ENCODE measurements at regions not wholly inside any gene's neighbourhood (a gene's known extent, or its start where the extent isn't known, plus 50 kb on each side); places are given as distances from the start of the nearest gene placed in this dataset.

DNA sequence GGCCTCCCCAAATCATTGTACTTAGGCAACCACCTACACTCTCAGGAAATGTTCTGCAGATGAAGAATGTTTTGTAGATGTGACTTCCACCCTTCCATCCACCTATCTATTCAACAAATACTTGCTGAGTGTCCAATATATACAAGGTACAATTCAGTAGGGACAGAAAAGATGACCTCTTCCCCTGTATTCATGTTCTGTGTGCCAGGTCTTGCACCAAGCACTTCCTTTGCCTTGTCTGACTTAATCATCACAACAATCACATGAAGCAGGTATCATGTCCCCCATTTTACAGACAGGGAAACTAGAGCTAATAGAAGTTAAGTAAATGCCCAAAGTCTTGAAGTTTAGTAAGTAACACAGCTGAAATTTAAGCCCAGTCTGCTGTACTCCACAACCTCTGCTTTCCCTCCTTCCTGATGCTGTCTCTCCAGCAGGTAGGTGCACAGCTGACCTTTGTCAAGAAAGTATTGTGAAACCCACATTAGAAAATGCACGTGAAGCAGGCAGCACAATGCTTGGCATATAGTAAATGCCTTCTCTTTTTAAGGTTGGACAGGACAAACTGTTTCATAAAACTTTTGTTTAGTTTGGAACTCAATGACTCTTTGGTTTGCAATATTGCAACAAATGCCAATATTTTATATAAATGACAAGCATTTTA is 296.5 kb downstream of the DEPDC1B start:
- H3K4me3 ChIP-seq (ENCODE audit: low read depth, low read length): no peak overlapping the region
- no peaks in the 10 kb centered on the region for H3K9me3 ChIP-seq (ENCODE audit: control insufficient read depth, insufficient read depth, low read depth, low read length)
- POLR2A ChIA-PET: no interaction called here
- H3K36me3 ChIP-seq (ENCODE audit: control insufficient read depth in 2 of 2, insufficient read depth in 1 of 2, low read length in 2 of 2): no peaks in the 10 kb centered on the region
- no peak overlapping the region for H3K27ac ChIP-seq (ENCODE audit: extremely low read depth, low read depth, low read length)
- no peaks in the 10 kb centered on the region for H3K4me1 ChIP-seq (ENCODE audit: control insufficient read depth, insufficient read depth, low read length)
- CTCF ChIA-PET: no interaction called here
- TF ChIP-seq ZEB2 (tag by site-specific recombination; IDR thresholded peaks at IDR 0.05) (no peak), GLIS1 (tag by site-specific recombination; IDR thresholded peaks at IDR 0.05) (no peak), ZNF114 (tag by site-specific recombination; IDR thresholded peaks at IDR 0.05) (no peak), ZNF2 (tag by site-specific recombination; IDR thresholded peaks at IDR 0.05) (no peak), HOXD13 (CRISPR knock-in tag; IDR thresholded peaks at IDR 0.05; ENCODE audit: borderline replicate concordance) (no peak), KLF7 (tag by site-specific recombination; IDR thresholded peaks at IDR 0.05; ENCODE audit: borderline replicate concordance) (no peak), ZNF529 (tag by site-specific recombination; IDR thresholded peaks at IDR 0.05; ENCODE audit: insufficient replicate concordance) (no peak), MEIS1 (CRISPR knock-in tag; IDR thresholded peaks at IDR 0.05; ENCODE audit: borderline replicate concordance) (no peak), ZNF548 (tag by site-specific recombination; IDR thresholded peaks at IDR 0.05) (no peak), ZNF561 (tag by site-specific recombination; IDR thresholded peaks at IDR 0.05; ENCODE audit: borderline replicate concordance) (no peak), ZBTB7A (tag by site-specific recombination; IDR thresholded peaks at IDR 0.05; ENCODE audit: low read depth) (no peak), ZSCAN23 (tag by site-specific recombination; IDR thresholded peaks at IDR 0.05) (no peak), ZSCAN30 (tag by site-specific recombination; IDR thresholded peaks at IDR 0.05) (no peak), ZNF544 (tag by site-specific recombination; IDR thresholded peaks at IDR 0.05) (no peak), HOXC10 (CRISPR knock-in tag; IDR thresholded peaks at IDR 0.05) (no peak)
- TF ChIP-seq, protein P1, sequence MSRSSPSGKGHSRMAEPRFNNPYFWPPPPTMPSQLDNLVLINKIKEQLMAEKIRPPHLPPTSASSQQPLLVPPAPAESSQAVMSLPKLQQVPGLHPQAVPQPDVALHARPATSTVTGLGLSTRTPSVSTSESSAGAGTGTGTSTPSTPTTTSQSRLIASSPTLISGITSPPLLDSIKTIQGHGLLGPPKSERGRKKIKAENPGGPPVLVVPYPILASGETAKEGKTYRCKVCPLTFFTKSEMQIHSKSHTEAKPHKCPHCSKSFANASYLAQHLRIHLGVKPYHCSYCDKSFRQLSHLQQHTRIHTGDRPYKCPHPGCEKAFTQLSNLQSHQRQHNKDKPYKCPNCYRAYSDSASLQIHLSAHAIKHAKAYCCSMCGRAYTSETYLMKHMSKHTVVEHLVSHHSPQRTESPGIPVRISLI (tag by site-specific recombination; IDR thresholded peaks at IDR 0.05): no peak
- TF ChIP-seq, protein P2, sequence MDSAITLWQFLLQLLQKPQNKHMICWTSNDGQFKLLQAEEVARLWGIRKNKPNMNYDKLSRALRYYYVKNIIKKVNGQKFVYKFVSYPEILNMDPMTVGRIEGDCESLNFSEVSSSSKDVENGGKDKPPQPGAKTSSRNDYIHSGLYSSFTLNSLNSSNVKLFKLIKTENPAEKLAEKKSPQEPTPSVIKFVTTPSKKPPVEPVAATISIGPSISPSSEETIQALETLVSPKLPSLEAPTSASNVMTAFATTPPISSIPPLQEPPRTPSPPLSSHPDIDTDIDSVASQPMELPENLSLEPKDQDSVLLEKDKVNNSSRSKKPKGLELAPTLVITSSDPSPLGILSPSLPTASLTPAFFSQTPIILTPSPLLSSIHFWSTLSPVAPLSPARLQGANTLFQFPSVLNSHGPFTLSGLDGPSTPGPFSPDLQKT (IDR thresholded peaks at IDR 0.05; ENCODE audit: borderline replicate concordance, low read depth, low read length): no peak
- TF ChIP-seq, protein P3, sequence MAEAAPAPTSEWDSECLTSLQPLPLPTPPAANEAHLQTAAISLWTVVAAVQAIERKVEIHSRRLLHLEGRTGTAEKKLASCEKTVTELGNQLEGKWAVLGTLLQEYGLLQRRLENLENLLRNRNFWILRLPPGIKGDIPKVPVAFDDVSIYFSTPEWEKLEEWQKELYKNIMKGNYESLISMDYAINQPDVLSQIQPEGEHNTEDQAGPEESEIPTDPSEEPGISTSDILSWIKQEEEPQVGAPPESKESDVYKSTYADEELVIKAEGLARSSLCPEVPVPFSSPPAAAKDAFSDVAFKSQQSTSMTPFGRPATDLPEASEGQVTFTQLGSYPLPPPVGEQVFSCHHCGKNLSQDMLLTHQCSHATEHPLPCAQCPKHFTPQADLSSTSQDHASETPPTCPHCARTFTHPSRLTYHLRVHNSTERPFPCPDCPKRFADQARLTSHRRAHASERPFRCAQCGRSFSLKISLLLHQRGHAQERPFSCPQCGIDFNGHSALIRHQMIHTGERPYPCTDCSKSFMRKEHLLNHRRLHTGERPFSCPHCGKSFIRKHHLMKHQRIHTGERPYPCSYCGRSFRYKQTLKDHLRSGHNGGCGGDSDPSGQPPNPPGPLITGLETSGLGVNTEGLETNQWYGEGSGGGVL (tag by site-specific recombination; IDR thresholded peaks at IDR 0.05): no peak

DNA sequence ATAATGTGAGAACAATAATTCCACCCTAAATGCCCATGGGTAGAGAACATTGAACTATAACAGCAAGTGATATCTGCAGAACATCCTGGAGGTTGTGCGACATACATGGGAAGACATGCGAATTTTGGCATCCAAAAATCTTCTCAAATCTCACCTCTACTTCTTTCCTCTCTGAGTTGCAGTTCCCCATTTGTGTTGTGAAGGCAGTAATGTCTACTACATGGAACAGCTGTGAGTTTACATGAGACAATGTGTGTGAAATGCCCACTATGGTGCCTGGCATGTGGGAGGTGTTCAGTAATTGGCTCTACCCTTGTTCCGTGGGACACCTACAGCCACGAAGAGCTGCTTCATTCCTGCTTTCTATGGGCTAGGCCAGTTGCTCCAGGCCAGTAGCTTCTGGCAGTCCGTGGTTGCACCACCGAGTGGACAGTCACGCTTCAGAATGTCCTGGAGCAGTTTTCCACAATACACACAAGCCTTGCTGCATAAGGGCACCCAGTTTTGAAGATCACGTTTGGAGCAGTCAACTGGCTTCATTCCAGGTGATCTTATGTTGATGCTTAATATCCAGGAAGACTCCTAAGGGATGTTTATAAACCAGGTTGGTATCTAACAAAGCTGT is 297.7 kb downstream of the DEPDC1B start:
- Histone ChIP-seq H3K4me3 (ENCODE audit: low read depth, low read length) (no peak overlapping the region), H3K4me1 (ENCODE audit: control insufficient read depth, insufficient read depth, low read length) (no peaks in the 10 kb centered on the region), H3K9me3 (ENCODE audit: control insufficient read depth, insufficient read depth, low read depth, low read length) (no peaks in the 10 kb centered on the region), H3K27ac (ENCODE audit: extremely low read depth, low read depth, low read length) (no peak overlapping the region), H3K36me3 (ENCODE audit: control insufficient read depth in 2 of 2, insufficient read depth in 1 of 2, low read length in 2 of 2) (no peaks in the 10 kb centered on the region)
- ChIA-PET CTCF (no interaction called here), POLR2A (no interaction called here)
- TF ChIP-seq ZNF664 (tag by site-specific recombination; IDR thresholded peaks at IDR 0.05) (no peak), ZFHX2 (tag by site-specific recombination; conservative IDR thresholded peaks at IDR 0.05) (no peak), ZNF530 (tag by site-specific recombination; IDR thresholded peaks at IDR 0.05; ENCODE audit: low read depth) (no peak), ZNF48 (tag by site-specific recombination; IDR thresholded peaks at IDR 0.05) (no peak), ZNF366 (tag by site-specific recombination; conservative IDR thresholded peaks at IDR 0.05) (no peak)
